ENCODE measurements at regions not wholly inside any gene's neighbourhood (a gene's known extent, or its start where the extent isn't known, plus 50 kb on each side); places are given as distances from the start of the nearest gene placed in this dataset.

- no peak overlapping the region for H3K4me2 ChIP-seq (ENCODE audit: insufficient read depth, low read length)
- no peak overlapping the region for H2AFZ ChIP-seq (ENCODE audit: low read depth, low read length)
- H3K79me2 ChIP-seq (ENCODE audit: control insufficient read depth, insufficient read depth, low read length) = no peaks in the 10 kb centered on the region
- H3K36me3 ChIP-seq (ENCODE audit: control insufficient read depth in 2 of 2, extremely low read depth in 1 of 2, insufficient read depth in 2 of 2, low read length in 2 of 2) = no peaks in the 10 kb centered on the region
- H3K9me1 ChIP-seq (replicated peaks; ENCODE audit: control insufficient read depth, extremely low read depth, insufficient read depth, low read length) = peaks cover 3% of the 10 kb centered on the region
- H3K9ac ChIP-seq (replicated peaks; ENCODE audit: extremely low read depth, insufficient read depth, low read length) = no peak overlapping the region
- peak; percentile 80 for FAIRE-seq
- H3K9me3 ChIP-seq (replicated peaks; ENCODE audit: control insufficient read depth, insufficient read depth, low read length) = no peaks in the 10 kb centered on the region
- H3K27me3 ChIP-seq (ENCODE audit: control insufficient read depth in 2 of 2, insufficient read depth in 2 of 2, low read length in 2 of 2) = no peaks in the 10 kb centered on the region
- peaks cover 5% of the 10 kb centered on the region for H3K4me1 ChIP-seq (ENCODE audit: control insufficient read depth, extremely low read depth, insufficient read depth, low read length)
- POLR2A ChIA-PET = no interaction called here
- dilution Hi-C loops (cut with MboI; ENCODE audit: extremely low pct_ligation_motif_present, low sequenced_read_pairs) = no loop called here
- CTCF ChIA-PET = interaction anchor here (0.9 to 1.5 kb wide), 4 partner anchors 9 to 168 kb away, joined by 3 to 4 read pairs (median 3); no protein-coding TSS in a partner anchor
- peak; percentile 80 for DNase-seq (ENCODE audit: low read depth, low spot score)
- no peaks in the 10 kb centered on the region for H4K20me1 ChIP-seq (replicated peaks; ENCODE audit: control insufficient read depth, extremely low read depth, insufficient read depth, low read length)
- TF ChIP-seq MAX (IDR thresholded peaks at IDR 0.05; ENCODE audit: insufficient read depth, insufficient read length) = no peak
- TF ChIP-seq FOS (IDR thresholded peaks at IDR 0.05; ENCODE audit: borderline replicate concordance, insufficient read depth, low read length) = peak; percentile 10
- TF ChIP-seq JUN (IDR thresholded peaks at IDR 0.05; ENCODE audit: borderline replicate concordance, insufficient read depth, insufficient read length, low read depth) = peak; percentile 33
- no peak for TF ChIP-seq MYC (IDR thresholded peaks at IDR 0.05; ENCODE audit: low read depth, low read length)
- TF ChIP-seq POLR2A (IDR thresholded peaks at IDR 0.05; ENCODE audit: low read depth, low read length) = no peak
- no peak for TF ChIP-seq EZH2 (IDR thresholded peaks at IDR 0.05; ENCODE audit: borderline replicate concordance, low read depth, low read length, severe bottlenecking)
- TF ChIP-seq GATA2 (IDR thresholded peaks at IDR 0.05; ENCODE audit: insufficient read depth, insufficient read length, low read depth, low read length) = peak; percentile 80
- no TSS peak for BruUV-seq (replicated peaks)
- no peak overlapping the region for H3K4me3 ChIP-seq (replicated peaks in 1 of 3; ENCODE audit: insufficient read depth in 1 of 3, low read depth in 1 of 3, low read length in 3 of 3)
- no peak overlapping the region for H3K27ac ChIP-seq (ENCODE audit: insufficient read depth, low read depth, low read length)
- intact Hi-C loops (cut with micrococcal nuclease) = no loop called here
Measured at GRCh38 chr2:18209934-18210639, 331.6 kb downstream of the KCNS3 start.

- Histone ChIP-seq H2AFZ (ENCODE audit: low read depth, low read length) (no peak overlapping the region), H3K9me3 (replicated peaks; ENCODE audit: control insufficient read depth, insufficient read depth, low read length) (no peaks in the 10 kb centered on the region), H3K27me3 (ENCODE audit: control insufficient read depth in 2 of 2, insufficient read depth in 2 of 2, low read length in 2 of 2) (no peaks in the 10 kb centered on the region), H3K27ac (ENCODE audit: insufficient read depth, low read depth, low read length) (no peak overlapping the region), H3K9ac (replicated peaks; ENCODE audit: extremely low read depth, insufficient read depth, low read length) (no peak overlapping the region), H3K36me3 (ENCODE audit: control insufficient read depth in 2 of 2, extremely low read depth in 1 of 2, insufficient read depth in 2 of 2, low read length in 2 of 2) (no peaks in the 10 kb centered on the region), H3K4me1 (ENCODE audit: control insufficient read depth, extremely low read depth, insufficient read depth, low read length) (peaks cover 5% of the 10 kb centered on the region), H3K79me2 (ENCODE audit: control insufficient read depth, insufficient read depth, low read length) (no peaks in the 10 kb centered on the region), H4K20me1 (replicated peaks; ENCODE audit: control insufficient read depth, extremely low read depth, insufficient read depth, low read length) (no peaks in the 10 kb centered on the region), H3K9me1 (replicated peaks; ENCODE audit: control insufficient read depth, extremely low read depth, insufficient read depth, low read length) (peaks cover 3% of the 10 kb centered on the region), H3K4me2 (ENCODE audit: insufficient read depth, low read length) (no peak overlapping the region), H3K4me3 (replicated peaks in 1 of 3; ENCODE audit: insufficient read depth in 1 of 3, low read depth in 1 of 3, low read length in 3 of 3) (no peak overlapping the region)
- intact Hi-C loops (cut with micrococcal nuclease) (no loop called here), dilution Hi-C loops (cut with MboI; ENCODE audit: extremely low pct_ligation_motif_present, low sequenced_read_pairs) (no loop called here)
- FAIRE-seq (no peak), DNase-seq (ENCODE audit: low read depth, low spot score) (no peak)
- CTCF ChIA-PET = interaction anchor here (1.4 kb wide), 1 partner anchor 12 kb away, joined by 3 read pairs; no protein-coding TSS in a partner anchor
- POLR2A ChIA-PET = no interaction called here
- no TSS peak for BruUV-seq (replicated peaks)
- no peak for TF ChIP-seq POLR2AphosphoS5 (IDR thresholded peaks at IDR 0.05; ENCODE audit: insufficient read depth, low read depth, low read length)
- no peak for TF ChIP-seq MYC (IDR thresholded peaks at IDR 0.05; ENCODE audit: low read depth, low read length)
- TF ChIP-seq MAX (IDR thresholded peaks at IDR 0.05; ENCODE audit: insufficient read depth, insufficient read length) = no peak
- no peak for TF ChIP-seq GATA2 (IDR thresholded peaks at IDR 0.05; ENCODE audit: insufficient read depth, insufficient read length, low read depth, low read length)
- TF ChIP-seq FOS (IDR thresholded peaks at IDR 0.05; ENCODE audit: borderline replicate concordance, insufficient read depth, low read length) = no peak
- TF ChIP-seq POLR2A (IDR thresholded peaks at IDR 0.05; ENCODE audit: low read depth, low read length) = no peak
- no peak for TF ChIP-seq EZH2 (IDR thresholded peaks at IDR 0.05; ENCODE audit: borderline replicate concordance, low read depth, low read length, severe bottlenecking)
- TF ChIP-seq CTCF (IDR thresholded peaks at IDR 0.05; ENCODE audit: extremely low read depth in 1 of 2, insufficient read depth in 1 of 2, low read depth in 1 of 2, low read length in 2 of 2) = no peak
- no peak for TF ChIP-seq JUN (IDR thresholded peaks at IDR 0.05; ENCODE audit: borderline replicate concordance, insufficient read depth, insufficient read length, low read depth)
Measured at GRCh38 chr2:18208956-18209355, 330.5 kb downstream of the KCNS3 start.

Measured in endothelial cell of umbilical vein (primary cell).